ENCODE measurements at regions not wholly inside any gene's neighbourhood (a gene's known extent, or its start where the extent isn't known, plus 50 kb on each side); places are given as distances from the start of the nearest gene placed in this dataset.
A peak's percentile ranks its signal among the peaks of the same experiment; 100 is the strongest.

DNA sequence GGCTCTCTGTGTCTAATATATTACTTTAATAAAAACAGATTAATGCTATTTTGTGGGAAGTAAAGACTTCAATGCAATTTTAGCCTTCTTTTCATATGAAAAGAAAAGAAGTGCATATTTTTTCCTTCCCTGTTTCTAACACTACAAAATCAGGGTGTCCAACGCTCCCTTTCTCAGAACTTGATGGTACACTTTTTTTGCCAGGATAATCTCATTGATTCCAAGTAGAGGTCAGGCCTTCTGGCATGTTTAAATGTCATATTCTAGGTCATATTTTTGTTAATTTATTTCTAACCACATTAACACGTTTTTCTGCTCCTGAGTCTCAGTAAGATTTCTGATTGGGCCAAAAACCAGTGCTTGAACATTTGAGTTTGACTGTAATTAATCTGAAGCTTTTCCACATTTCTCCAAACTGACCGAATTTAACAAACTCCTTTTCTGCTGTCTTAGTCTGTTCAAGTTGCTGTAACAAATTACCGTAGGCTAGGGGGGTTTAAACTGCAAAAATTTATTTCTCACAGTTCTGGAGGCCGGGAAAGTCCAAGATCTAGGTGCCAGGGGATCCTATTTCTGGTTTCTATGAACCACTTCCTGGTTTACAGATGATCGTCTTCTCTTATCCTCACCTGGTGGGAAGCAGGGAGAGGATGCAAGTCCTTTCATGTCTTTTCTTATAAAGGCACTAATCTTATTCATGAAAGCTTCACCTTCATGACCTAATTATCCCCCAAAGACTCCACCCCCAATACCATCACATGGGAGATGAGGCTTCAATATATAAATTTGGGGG lies 63.2 kb upstream of the ELL2 start:
- TF ChIP-seq, protein P1, sequence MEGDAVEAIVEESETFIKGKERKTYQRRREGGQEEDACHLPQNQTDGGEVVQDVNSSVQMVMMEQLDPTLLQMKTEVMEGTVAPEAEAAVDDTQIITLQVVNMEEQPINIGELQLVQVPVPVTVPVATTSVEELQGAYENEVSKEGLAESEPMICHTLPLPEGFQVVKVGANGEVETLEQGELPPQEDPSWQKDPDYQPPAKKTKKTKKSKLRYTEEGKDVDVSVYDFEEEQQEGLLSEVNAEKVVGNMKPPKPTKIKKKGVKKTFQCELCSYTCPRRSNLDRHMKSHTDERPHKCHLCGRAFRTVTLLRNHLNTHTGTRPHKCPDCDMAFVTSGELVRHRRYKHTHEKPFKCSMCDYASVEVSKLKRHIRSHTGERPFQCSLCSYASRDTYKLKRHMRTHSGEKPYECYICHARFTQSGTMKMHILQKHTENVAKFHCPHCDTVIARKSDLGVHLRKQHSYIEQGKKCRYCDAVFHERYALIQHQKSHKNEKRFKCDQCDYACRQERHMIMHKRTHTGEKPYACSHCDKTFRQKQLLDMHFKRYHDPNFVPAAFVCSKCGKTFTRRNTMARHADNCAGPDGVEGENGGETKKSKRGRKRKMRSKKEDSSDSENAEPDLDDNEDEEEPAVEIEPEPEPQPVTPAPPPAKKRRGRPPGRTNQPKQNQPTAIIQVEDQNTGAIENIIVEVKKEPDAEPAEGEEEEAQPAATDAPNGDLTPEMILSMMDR (IDR thresholded peaks at IDR 0.05; ENCODE audit: insufficient read depth, low read depth, low read length) = no peak
- H3K4me3 ChIP-seq (ENCODE audit: low read depth, low read length) = no peak overlapping the region
- no peak for DNase-seq (ENCODE audit: low read depth)

DNA sequence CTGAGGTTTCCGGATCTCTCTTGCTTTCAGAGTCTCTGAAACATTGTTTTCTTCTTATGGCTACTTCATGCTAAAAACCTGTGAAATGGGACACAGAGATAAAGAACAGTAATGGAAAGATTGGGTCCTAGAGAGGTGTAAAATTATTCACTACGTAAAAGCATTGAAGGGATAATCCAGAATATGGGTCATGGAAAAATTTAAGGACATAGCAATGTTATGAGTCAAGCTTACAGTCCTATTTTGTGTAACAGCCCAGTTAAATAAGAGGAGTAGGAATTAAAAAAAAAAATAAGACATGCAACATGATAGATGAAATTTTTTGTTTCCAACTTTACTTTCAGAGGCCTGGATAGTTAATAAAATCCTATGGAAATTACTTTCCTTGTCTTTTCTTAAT lies 61.9 kb upstream of the ELL2 start:
- TF ChIP-seq, protein P1 (IDR thresholded peaks at IDR 0.05; ENCODE audit: insufficient read depth, low read depth, low read length) = no peak
- peak; percentile 76 for DNase-seq (ENCODE audit: low read depth)
- H3K4me3 ChIP-seq (ENCODE audit: low read depth, low read length) = no peak overlapping the region

DNA sequence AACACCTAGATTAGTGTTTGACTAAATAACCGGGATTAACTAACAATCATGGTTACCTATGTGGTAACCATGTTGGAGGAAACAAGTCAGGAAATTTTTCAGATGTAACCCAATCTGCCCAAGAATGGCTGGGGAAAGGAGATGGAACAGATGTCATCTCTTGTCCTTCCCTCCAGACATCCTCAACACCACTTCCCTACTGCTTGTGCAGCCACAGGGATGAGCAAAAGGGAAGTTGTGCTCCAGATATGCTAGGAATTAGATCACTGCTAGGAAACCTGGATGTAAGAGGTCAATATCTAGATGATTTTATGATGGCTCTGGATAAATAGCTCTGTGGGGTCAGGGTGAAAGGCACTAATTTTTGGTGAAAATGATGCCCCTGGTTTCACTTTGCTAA lies 61.3 kb upstream of the ELL2 start:
- TF ChIP-seq, protein P1 (IDR thresholded peaks at IDR 0.05; ENCODE audit: insufficient read depth, low read depth, low read length) = no peak

DNA sequence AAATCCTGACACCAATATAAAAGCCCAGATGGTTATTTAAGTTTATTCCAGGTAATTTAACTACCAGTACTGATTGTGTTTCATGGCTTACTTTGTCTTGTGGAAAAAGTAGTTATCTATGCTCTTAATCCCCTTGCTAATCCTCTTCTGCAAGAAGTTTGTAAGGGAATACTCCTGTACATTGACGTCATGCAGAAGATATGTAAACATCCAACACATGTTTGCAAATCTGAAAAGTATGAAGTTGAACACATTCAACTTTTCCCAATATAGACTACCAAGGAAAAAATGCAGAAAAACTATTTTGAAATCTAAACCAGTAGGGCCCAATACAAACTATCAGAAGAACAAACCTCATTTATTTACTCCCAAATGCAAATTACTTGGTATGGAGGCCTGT lies 56.3 kb upstream of the ELL2 start:
- no peak overlapping the region for H3K4me3 ChIP-seq (ENCODE audit: low read depth, low read length)
- DNase-seq (ENCODE audit: low read depth) = peak; percentile 98
- TF ChIP-seq, protein P1 (IDR thresholded peaks at IDR 0.05; ENCODE audit: insufficient read depth, low read depth, low read length) = no peak

More for the DNA sequence above, 61.3 kb upstream of the ELL2 start:
- DNase-seq (ENCODE audit: low read depth) = no peak
- no peak overlapping the region for H3K4me3 ChIP-seq (ENCODE audit: low read depth, low read length)

DNA sequence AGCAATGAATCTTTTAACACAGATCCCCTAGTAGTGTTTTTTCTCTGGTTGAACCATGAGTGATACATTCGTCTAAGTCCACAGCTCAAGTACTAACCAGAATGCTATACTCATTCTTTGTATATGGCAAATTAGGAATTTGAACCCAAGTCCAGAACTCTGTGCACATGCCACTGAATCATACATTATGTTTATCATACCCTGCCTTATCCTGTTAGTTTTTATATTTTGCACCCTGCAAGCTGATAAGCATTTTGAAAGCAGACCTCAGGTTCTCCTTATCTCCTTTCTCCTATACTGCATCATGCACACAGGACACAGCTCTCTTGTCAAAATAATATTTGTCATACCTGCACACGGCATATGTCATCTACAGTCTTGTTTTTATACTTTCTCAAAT lies 54.6 kb upstream of the ELL2 start:
- DNase-seq (ENCODE audit: low read depth) = no peak
- TF ChIP-seq, protein P1 (IDR thresholded peaks at IDR 0.05; ENCODE audit: insufficient read depth, low read depth, low read length) = no peak
- H3K4me3 ChIP-seq (ENCODE audit: low read depth, low read length) = no peak overlapping the region

DNA sequence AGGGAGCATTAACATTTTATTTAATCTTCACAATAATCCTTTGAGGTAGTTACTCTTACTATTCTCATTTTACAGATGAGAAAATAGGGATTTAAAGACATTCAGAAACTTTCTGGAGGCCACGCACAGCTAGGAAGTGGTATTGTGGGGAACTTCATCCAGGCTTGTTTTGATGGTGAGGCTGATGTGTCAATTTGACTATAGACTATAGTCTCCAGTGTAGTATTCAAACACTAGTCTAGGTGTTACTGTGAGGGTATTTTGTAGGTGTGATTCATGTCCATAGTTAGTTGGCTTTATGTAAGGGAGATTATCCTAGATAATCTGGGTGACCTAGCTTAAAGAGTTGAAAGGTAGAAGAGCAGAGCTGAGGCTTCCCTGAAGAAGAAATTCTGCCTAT lies 54.1 kb upstream of the ELL2 start:
- no peak overlapping the region for H3K4me3 ChIP-seq (ENCODE audit: low read depth, low read length)
- DNase-seq (ENCODE audit: low read depth) = no peak
- TF ChIP-seq, protein P1 (IDR thresholded peaks at IDR 0.05; ENCODE audit: insufficient read depth, low read depth, low read length) = no peak

DNA sequence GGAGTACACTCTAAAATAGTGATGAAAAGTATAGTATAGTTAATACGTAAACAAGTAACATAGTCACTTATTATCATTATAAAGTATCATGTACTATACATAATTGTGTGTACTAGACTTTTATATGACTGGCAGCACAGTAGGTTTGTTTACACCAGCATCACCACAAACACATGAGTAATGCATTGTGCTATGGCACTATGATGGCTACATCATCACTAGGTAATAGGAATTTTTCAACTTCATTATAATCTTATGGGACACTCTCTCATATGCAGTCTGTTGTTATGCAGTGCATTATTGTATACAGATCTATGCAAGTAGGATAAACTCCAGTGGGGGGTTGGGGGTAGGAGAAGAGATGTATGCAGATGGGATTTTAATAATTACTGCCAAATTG lies 52.7 kb upstream of the ELL2 start:
- DNase-seq (ENCODE audit: low read depth) = no peak
- H3K4me3 ChIP-seq (ENCODE audit: low read depth, low read length) = no peak overlapping the region

More for the DNA sequence above, 52.7 kb upstream of the ELL2 start:
- TF ChIP-seq, protein P1 (IDR thresholded peaks at IDR 0.05; ENCODE audit: insufficient read depth, low read depth, low read length) = no peak

All from fibroblast of villous mesenchyme (primary cell).